ENCODE measurements at regions not wholly inside any gene's neighbourhood (a gene's known extent, or its start where the extent isn't known, plus 50 kb on each side); places are given as distances from the start of the nearest gene placed in this dataset.

GRCh38 chr7:19249281-19249680 lies 104.1 kb upstream of the FERD3L start:
- H3K4me3 ChIP-seq (ENCODE audit: low read length), result no peak overlapping the region
- peak; percentile 46 for DNase-seq (ENCODE audit: low read depth)
- TF ChIP-seq CTCF (conservative IDR thresholded peaks at IDR 0.05; ENCODE audit: low read length), result no peak

GRCh38 chr7:19248681-19249080 lies 103.5 kb upstream of the FERD3L start:
- TF ChIP-seq CTCF (conservative IDR thresholded peaks at IDR 0.05; ENCODE audit: low read length), result no peak
- H3K4me3 ChIP-seq (ENCODE audit: low read length), result no peak overlapping the region
- peak; percentile 8 for DNase-seq (ENCODE audit: low read depth)

- H3K4me3 ChIP-seq (ENCODE audit: low read length), result no peak overlapping the region
- TF ChIP-seq CTCF (conservative IDR thresholded peaks at IDR 0.05; ENCODE audit: low read length), result no peak
- no peak for DNase-seq (ENCODE audit: low read depth)
Measured at GRCh38 chr7:19248115-19248514, 102.9 kb upstream of the FERD3L start.

- no peak for TF ChIP-seq CTCF (conservative IDR thresholded peaks at IDR 0.05; ENCODE audit: low read length)
- no peak overlapping the region for H3K4me3 ChIP-seq (ENCODE audit: low read length)
- DNase-seq (ENCODE audit: low read depth), result no peak
Measured at GRCh38 chr7:19247017-19247416, 101.8 kb upstream of the FERD3L start.

- DNase-seq (ENCODE audit: low read depth), result no peak
Measured at GRCh38 chr7:19242246-19242645, 97.0 kb upstream of the FERD3L start.

GRCh38 chr7:19239951-19240350 lies 94.7 kb upstream of the FERD3L start:
- TF ChIP-seq CTCF (conservative IDR thresholded peaks at IDR 0.05; ENCODE audit: low read length), result no peak
- DNase-seq (ENCODE audit: low read depth), result no peak
- H3K4me3 ChIP-seq (ENCODE audit: low read length), result no peak overlapping the region

More at GRCh38 chr7:19242246-19242645, 97.0 kb upstream of the FERD3L start:
- TF ChIP-seq CTCF (conservative IDR thresholded peaks at IDR 0.05; ENCODE audit: low read length), result no peak
- no peak overlapping the region for H3K4me3 ChIP-seq (ENCODE audit: low read length)

- H3K4me3 ChIP-seq (ENCODE audit: low read length), result no peak overlapping the region
- DNase-seq (ENCODE audit: low read depth), result no peak
- TF ChIP-seq CTCF (conservative IDR thresholded peaks at IDR 0.05; ENCODE audit: low read length), result no peak
Measured at GRCh38 chr7:19235680-19236079, 90.5 kb upstream of the FERD3L start.

All from AG10803 (cell line).